HG03354 (cell line): ENCODE measurements at regions not wholly inside any gene's neighbourhood (a gene's known extent, or its start where the extent isn't known, plus 50 kb on each side); places are given as distances from the start of the nearest gene placed in this dataset.

Source experiments
- ATAC-seq: cut with Tn5 transposase; IDR thresholded peaks from one replicate; pipeline ENCODE4 v1.9.1; 2021; ENCODE audit warnings: mild to moderate bottlenecking; ENCODE audit not compliant: unreplicated experiment, poor library complexity, severe bottlenecking

GRCh38 chr11:91904792-91905785 is 319.5 kb upstream of the FAT3 start:
- no peak for ATAC-seq

- no peak for ATAC-seq
These were observed 322.3 kb upstream of the FAT3 start for GRCh38 chr11:91902312-91902711.

GRCh38 chr11:91880660-91881059 is 344.0 kb upstream of the FAT3 start:
- ATAC-seq: no peak

GRCh38 chr11:91876746-91877145 is 347.9 kb upstream of the FAT3 start:
- ATAC-seq: no peak

GRCh38 chr11:91872243-91872642 is 352.4 kb upstream of the FAT3 start:
- ATAC-seq: no peak

GRCh38 chr11:91871791-91872190 is 352.8 kb upstream of the FAT3 start:
- no peak for ATAC-seq

- ATAC-seq: no peak
These were observed 353.6 kb upstream of the FAT3 start for GRCh38 chr11:91871048-91871447.

GRCh38 chr11:91869686-91870085 is 354.9 kb upstream of the FAT3 start:
- ATAC-seq: no peak

- no peak for ATAC-seq
These were observed 358.0 kb upstream of the FAT3 start for GRCh38 chr11:91866642-91867041.

- ATAC-seq: no peak
These were observed 364.0 kb upstream of the FAT3 start for GRCh38 chr11:91860661-91861060.

- ATAC-seq: no peak
These were observed 365.0 kb upstream of the FAT3 start for GRCh38 chr11:91859666-91860065.

- no peak for ATAC-seq
These were observed 367.4 kb upstream of the FAT3 start for GRCh38 chr11:91857179-91857578.

GRCh38 chr11:91854780-91855179 is 369.8 kb upstream of the FAT3 start:
- ATAC-seq: no peak

GRCh38 chr11:91854171-91854570 is 370.4 kb upstream of the FAT3 start:
- no peak for ATAC-seq

- no peak for ATAC-seq
These were observed 372.7 kb upstream of the FAT3 start for GRCh38 chr11:91851908-91852307.

- ATAC-seq: no peak
These were observed 373.9 kb upstream of the FAT3 start for GRCh38 chr11:91850533-91851275.

GRCh38 chr11:91850021-91850420 is 374.6 kb upstream of the FAT3 start:
- ATAC-seq: no peak

GRCh38 chr11:91846649-91847048 is 378.0 kb upstream of the FAT3 start:
- no peak for ATAC-seq

- no peak for ATAC-seq
These were observed 378.6 kb upstream of the FAT3 start for GRCh38 chr11:91846002-91846401.

GRCh38 chr11:91840640-91841240 is 383.9 kb upstream of the FAT3 start:
- ATAC-seq: no peak
